Activated CD4-positive, alpha-beta T cell treated with anti-CD3 and anti-CD28 coated beads for 4 hours (primary cell): ENCODE measurements at regions not wholly inside any gene's neighbourhood (a gene's known extent, or its start where the extent isn't known, plus 50 kb on each side); places are given as distances from the start of the nearest gene placed in this dataset.

Experiments
- DNase-seq, 2 donors: peaks; one replicate each; pipeline ENCODE4 v3.0.0-alpha.2; 2020

DNA sequence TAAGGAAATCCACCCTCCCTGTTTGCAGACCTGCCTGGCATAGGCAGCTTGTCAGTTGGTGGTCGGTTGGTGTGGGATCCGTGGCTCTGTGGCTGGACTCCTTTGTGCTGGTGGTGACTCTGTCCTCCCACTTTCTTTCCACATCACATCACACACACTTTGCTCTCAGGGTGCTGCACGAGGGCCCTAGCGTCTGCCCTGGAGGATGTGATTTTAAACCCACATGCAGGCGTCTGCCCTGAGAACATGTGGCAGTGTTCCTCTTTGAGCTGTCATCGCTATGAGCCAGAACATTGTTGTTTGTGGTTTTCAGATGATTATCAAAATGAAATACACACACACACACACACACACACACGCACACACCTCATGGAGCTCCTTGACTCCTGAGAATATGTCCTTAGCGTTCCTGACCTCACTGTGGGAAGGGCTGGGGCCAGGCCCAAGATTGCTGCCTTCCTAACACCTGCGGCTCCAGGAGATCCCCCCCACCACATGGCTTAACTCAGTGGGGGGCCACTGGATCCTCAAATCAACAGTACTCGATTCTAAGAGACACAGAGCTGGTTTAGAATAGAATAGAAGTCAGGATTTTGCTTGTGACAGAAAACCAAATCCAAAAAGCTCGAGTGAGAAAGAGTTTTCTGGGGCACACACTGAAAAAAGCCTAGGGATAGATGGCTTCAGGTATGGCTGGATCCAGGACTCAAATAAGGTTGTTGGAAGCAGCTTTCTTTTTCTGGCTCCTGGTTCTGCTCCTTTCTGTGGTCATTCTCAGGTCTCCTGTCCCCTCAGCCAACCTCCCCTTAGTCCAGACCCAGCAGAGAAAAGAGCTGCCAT lies 54.8 kb downstream of the RTP5 start:
- DNase-seq: no peak

DNA sequence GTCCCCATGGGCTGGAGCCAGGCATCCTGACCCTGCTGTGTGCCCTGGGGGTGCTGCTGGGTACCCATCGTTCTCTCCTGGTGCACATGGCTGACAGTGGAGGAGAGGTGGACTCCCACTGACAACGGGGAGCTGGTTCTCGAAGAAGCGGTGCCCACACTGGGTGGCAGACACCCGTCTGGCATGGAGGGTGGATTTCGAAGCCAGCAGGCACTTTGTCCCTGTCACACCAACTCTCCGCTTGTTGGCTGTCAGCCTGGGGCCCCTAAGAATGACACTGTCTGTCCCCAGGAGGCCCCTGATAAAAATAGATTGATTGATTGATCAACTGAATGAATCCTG lies 55.4 kb downstream of the RTP5 start:
- DNase-seq: no peak

- no peak for DNase-seq
Measured at GRCh38 chr2:241925277-241925676, 55.7 kb downstream of the RTP5 start.

DNA sequence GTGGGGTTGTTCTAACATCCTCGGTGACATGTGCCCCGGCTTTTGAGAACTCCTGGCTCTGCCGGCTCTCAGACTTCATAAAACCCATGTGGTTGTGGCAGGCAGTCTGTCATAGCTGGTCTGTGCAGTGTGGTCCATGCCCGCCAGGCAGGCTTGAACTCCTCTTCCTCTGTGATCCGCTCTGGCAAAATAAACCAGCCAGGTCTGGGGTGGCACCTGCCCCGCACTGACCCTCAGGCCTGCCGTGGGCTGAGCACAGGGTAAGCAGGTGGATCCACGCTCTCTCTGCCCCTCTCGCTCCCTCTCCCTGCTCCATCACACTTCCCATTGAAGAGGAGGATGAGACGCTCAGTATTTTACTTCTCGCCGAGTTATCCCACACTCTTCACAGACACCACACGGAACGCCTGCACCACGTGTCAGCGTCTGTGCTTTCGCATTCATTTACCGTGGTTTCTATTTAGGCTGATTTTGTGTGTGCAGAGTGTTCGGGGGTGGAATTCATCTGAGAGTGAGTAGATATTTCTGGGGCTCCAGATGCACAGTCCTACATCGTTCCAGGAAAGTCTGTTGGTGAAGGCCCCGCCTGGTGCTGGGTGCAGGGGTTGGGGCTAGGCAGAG lies 56.4 kb downstream of the RTP5 start:
- no peak for DNase-seq

DNA sequence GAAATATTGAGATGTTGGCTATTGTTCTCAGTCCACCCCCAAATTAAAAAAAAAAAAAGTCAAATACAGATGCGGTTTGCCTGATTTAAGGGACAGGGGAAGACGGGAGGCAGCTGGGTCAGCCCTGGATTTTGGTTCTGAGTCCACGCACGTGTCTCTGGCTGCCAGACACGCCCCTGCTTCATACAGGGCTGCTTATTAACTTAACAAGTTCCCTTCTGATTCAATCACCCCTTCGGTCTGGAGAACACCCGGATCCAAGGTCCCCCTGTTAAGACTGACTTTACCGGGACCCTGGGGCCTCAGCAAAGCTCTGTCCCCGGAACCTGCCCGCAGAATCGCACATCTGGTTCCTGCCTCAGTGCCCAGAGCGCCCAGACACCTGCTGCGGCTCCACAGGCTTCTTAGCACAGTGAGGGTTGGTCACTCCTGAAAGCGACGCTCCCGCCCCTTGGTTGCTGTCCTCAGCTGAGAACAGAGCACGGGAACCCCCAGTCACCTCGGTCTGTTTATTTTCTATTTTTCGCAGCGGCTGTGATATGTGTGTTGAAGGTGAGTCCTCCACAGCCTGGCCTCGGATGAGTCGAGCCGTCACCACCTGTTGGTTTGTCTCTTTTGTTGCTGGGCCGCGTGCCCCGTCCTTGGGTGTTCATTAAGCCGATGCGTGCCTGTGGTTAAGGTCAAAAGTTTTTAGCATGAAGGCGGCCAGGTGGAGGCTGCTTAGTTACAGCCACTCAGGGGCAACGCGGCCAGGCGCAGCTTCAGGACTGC lies 57.2 kb downstream of the RTP5 start:
- no peak for DNase-seq

- no peak for DNase-seq
Measured at GRCh38 chr2:241929551-241930490, 60.3 kb downstream of the RTP5 start.

- DNase-seq: no peak
Measured at GRCh38 chr2:241931084-241931975, 61.8 kb downstream of the RTP5 start.

- DNase-seq: no peak
Measured at GRCh38 chr2:241931976-241932898, 62.7 kb downstream of the RTP5 start.

DNA sequence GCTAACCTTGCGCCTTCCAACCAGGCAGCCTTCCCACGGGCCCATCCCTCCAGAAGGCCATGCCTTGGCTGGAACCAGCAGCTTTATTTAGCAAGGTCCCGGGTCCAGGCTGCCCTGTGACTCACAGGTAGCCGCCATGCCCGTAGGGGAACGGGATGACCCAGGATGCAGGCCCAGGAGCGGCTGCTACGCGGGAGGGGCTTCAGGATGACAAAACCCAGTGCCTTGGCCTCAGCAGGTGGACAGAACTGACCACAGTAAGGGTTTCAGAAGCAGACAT lies 63.3 kb downstream of the RTP5 start:
- no peak for DNase-seq

- DNase-seq: no peak
Measured at GRCh38 chr2:241933179-241933911, 63.8 kb downstream of the RTP5 start.

DNA sequence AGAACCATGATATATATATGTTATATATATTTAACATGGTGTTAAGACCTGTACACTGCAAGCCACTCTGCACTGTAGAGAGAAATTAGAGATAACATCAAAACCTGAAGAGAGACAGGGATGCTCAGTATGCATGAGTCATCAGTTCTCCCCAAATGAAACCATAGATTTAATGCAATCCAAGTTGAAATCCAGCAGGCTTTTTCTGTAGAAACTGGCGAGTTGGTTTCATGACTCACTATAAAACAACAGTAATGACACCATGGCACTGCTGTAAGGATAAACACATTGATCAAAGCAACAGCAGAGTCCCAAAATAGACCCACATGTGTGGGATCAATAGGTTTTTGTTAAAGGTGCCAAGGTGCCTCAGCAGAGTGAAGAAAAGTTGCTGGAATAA lies 65.8 kb downstream of the RTP5 start:
- no peak for DNase-seq

DNA sequence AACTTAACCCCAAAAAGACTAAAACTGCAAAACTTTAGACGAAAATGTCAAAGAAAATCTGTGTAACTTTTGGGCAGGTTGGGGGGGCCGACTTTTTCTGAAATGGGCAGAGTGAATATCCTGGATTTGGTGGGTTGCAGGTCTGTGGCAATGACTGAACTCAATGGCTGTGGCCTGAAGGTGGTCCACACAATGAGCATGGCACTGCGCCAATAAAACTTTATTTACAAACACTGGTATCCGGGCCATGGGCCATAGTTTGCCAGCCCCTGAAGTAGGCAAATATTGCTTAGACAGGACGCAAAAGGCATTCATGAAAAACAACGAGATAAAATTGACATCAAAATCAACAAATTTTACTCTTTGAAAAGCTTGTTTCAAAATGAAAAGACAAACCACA lies 66.2 kb downstream of the RTP5 start:
- no peak for DNase-seq

DNA sequence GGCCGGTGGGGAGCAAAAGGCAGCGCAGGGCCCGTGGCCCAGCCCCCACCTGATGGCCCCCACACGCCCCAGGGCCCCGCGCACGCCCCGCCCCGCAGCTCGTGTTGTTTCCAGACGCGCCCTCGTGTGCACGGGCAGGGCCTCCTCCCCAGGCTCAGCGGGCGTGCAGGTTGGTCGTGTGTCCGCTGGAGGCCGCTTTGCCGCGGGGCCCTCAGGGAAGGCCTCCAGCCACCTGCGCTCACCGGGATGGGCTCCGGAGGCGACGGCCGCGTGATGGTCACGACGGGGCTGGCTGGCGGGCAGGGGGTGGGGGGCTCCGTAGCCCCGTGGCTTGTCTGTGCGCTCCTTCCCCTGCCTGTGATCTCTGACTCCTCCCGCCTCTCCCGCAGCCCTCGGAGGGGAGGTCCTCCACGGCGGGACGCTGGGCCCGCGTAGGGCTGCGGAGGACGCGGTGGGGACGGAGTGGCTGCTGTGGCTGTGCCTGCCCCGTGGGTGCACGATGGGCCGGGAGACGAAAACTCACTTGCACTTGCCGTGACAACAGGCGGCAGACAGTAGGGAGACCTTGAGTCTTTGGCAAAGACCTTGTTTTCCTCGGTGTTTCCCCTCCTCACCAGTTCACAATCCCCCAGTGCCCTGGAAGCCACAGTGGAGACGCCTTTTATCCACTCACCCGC lies 67.1 kb downstream of the RTP5 start:
- no peak for DNase-seq

DNA sequence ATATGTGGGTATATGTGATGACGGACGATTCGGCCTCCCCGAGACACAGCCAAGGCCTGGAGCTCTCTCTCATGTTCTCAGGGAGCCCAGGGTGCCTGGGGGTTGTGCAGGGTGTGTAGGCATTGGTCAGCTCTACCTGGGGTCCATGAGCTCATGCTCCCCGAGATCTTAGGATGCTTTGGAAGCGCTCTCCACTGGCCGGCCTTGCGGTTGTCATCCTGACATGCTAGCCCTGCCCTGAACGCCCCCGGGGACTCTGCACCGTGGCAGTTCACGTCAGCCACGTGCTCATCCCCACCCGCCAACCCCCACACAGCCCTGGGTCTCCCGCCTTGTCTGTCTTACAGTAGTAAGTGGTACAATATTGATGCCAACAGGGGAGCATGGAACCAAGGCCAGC lies 67.8 kb downstream of the RTP5 start:
- no peak for DNase-seq

- no peak for DNase-seq
Measured at GRCh38 chr2:241939541-241939940, 70.0 kb downstream of the RTP5 start.

DNA sequence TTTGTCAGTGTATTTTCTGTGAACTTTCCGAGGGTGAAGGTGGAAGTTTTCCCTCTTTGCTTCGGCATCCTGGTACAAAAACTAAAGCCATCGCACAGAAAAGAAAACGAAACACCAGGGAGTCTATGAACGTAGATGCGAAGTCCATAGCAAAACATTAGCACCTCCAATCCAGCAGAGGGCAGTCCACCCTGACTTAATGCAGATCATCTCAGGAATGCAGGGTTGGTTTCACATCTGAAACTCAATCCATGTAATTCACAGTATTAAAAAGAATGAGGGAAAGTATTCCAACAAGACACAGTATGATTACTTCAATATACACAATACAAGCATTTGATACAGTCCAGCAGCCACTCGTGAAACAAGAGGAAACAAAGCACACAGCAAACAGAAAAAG lies 70.8 kb downstream of the RTP5 start:
- no peak for DNase-seq

DNA sequence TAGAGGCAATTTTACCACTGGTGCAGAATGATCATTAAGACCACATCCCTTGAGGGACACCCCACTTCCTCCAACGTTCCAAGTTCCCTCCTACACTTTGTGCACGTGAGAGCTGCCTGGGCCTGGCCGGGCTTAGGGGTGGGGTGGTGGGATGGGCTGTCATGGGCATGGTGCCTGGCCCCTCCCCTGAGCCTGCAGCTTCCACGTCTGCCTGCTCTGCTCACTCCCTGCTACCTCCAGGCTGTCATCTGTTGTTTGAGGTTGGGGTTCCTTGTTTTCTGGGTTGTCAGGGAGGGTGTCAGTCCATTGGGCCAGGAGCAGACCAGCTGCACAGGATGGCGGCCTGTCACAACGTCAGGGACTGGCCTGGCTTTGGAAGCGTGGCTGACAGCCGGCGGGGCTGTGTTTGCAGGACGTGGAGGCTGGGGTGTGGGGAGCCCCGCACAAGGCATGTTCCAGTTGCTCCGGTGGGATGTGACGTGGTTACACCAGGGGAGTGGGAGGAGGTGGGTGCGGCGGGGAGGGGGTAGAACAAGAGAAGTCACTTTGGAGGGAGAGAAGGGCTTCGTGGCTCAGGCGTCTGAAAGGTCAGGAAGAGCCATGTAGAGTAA lies 72.3 kb downstream of the RTP5 start:
- no peak for DNase-seq

GRCh38 chr2:241942416-241943208 lies 73.1 kb downstream of the RTP5 start:
- DNase-seq: no peak
